IMR-90 (cell line): ENCODE measurements at regions not wholly inside any gene's neighbourhood (a gene's known extent, or its start where the extent isn't known, plus 50 kb on each side); places are given as distances from the start of the nearest gene placed in this dataset.

Experiments used
- ATAC-seq: fragments of 200-7000 bp; cut with Tn5 transposase; 2 replicates; pipeline ENCODE4 v1.9.1; 2020; ENCODE audit warnings: low read depth, mild to moderate bottlenecking, moderate library complexity
- BruUV-seq: library from RNA; stranded (reverse); fragments of 400-500 nt; replicated peaks from 2 replicates; lab custom pipeline; 2021; lab: Mats Ljungman, UMichigan
- CTCF ChIA-PET: fragments of 300-600 bp; formaldehyde crosslinking; extraction: SDS; loops from one replicate; lab custom pipeline; 2021; ENCODE audit warnings: antibody characterized with exemption; lab: Yijun Ruan, JAX
- POLR2A ChIA-PET: fragments of 300-600 bp; sonication (Branson Sonifier 250); formaldehyde crosslinking; loops from one replicate; lab custom pipeline; 2022; ENCODE audit warnings: antibody characterized with exemption; ENCODE audit not compliant: unreplicated experiment; lab: Charles Lee
- DNase-seq: peaks from one replicate; pipeline ENCODE4 v3.0.0; 2013
- H2AFZ ChIP-seq: replicated peaks from 2 replicates; pipeline ENCODE3; 2013; ENCODE audit warnings: low read length, mild to moderate bottlenecking; ENCODE audit not compliant: poor library complexity
- H2AK5ac ChIP-seq: 2 replicates; pipeline ENCODE4 v1.6.1; 2013; ENCODE audit warnings: low read depth, low read length, inconsistent platforms
- H2AK9ac ChIP-seq: replicated peaks from 2 replicates; pipeline ENCODE3; 2013; ENCODE audit warnings: mild to moderate bottlenecking, low read depth, low read length, moderate library complexity; ENCODE audit not compliant: poor library complexity
- H2BK120ac ChIP-seq: 2 replicates; pipeline ENCODE4 v1.6.1; 2013; ENCODE audit warnings: low read depth, low read length, inconsistent platforms
- H2BK15ac ChIP-seq: 3 replicates; pipeline ENCODE4 v1.6.1; 2013; ENCODE audit warnings: low read depth, low read length, inconsistent platforms
- H2BK20ac ChIP-seq: 2 replicates; pipeline ENCODE4 v1.6.1; 2013; ENCODE audit warnings: low read depth, mild to moderate bottlenecking, inconsistent platforms, low read length, moderate library complexity
- H2BK5ac ChIP-seq: 2 replicates; pipeline ENCODE4 v1.6.1; 2013; ENCODE audit warnings: mild to moderate bottlenecking, low read depth, low read length, inconsistent platforms; ENCODE audit not compliant: poor library complexity, severe bottlenecking
- H3K14ac ChIP-seq: replicated peaks from 2 replicates; pipeline ENCODE4 v1.6.1; 2013; ENCODE audit warnings: low read depth, low read length, inconsistent platforms
- H3K18ac ChIP-seq: 2 replicates; pipeline ENCODE4 v1.6.1; 2013; ENCODE audit warnings: low read depth, low read length, control low read depth
- H3K23ac ChIP-seq: 2 replicates; pipeline ENCODE4 v1.6.1; 2013; ENCODE audit warnings: low read depth, low read length, inconsistent platforms
- H3K27ac ChIP-seq: 2 replicates; pipeline ENCODE4 v1.5.1; 2013; ENCODE audit warnings: mild to moderate bottlenecking, control low read depth, low read length; ENCODE audit not compliant: insufficient read depth
- H3K27me3 ChIP-seq: 2 replicates; pipeline ENCODE4 v1.6.1; 2013; ENCODE audit warnings: low read length; ENCODE audit not compliant: control insufficient read depth, insufficient read depth
- H3K36me3 ChIP-seq: 2 replicates; pipeline ENCODE4 v1.6.1; 2013; ENCODE audit warnings: low read length, mixed read lengths; ENCODE audit not compliant: control insufficient read depth, insufficient read depth
- H3K4ac ChIP-seq: 2 replicates; pipeline ENCODE4 v1.6.1; 2013; ENCODE audit warnings: low read depth, low read length, inconsistent platforms
- H3K4me1 ChIP-seq: 2 replicates; pipeline ENCODE4 v1.6.1; 2013; ENCODE audit warnings: low read length, mixed read lengths; ENCODE audit not compliant: control insufficient read depth, insufficient read depth
- H3K4me2 ChIP-seq: 2 replicates; pipeline ENCODE4 v1.6.1; 2013; ENCODE audit warnings: low read depth, mild to moderate bottlenecking, control low read depth, low read length, moderate library complexity
- H3K4me3 ChIP-seq: 2 replicates; pipeline ENCODE4 v1.5.1; 2013; ENCODE audit warnings: low read depth, mild to moderate bottlenecking, control low read depth, low read length, moderate library complexity; ENCODE audit not compliant: insufficient read depth
- H3K56ac ChIP-seq: 2 replicates; pipeline ENCODE4 v1.6.1; 2013; ENCODE audit warnings: low read length, inconsistent platforms; ENCODE audit not compliant: insufficient read depth; ENCODE audit errors: extremely low read depth
- H3K79me1 ChIP-seq, 2 experiments: 2 replicates each; pipeline ENCODE4 v1.6.1; 2013; ENCODE audit warnings: low read length in 2 of 2, inconsistent platforms in 1 of 2, low read depth in 1 of 2
- H3K9ac ChIP-seq: 2 replicates; pipeline ENCODE4 v1.6.1; 2013; ENCODE audit warnings: low read depth, low read length, control low read depth
- H3K9me1 ChIP-seq: 2 replicates; pipeline ENCODE4 v1.6.1; 2013; ENCODE audit warnings: low read length, inconsistent platforms; ENCODE audit not compliant: insufficient read depth
- H3K9me3 ChIP-seq: 2 replicates; pipeline ENCODE4 v1.6.1; 2013; ENCODE audit warnings: low read length; ENCODE audit not compliant: control insufficient read depth, insufficient read depth
- H4K20me1 ChIP-seq: 2 replicates; pipeline ENCODE4 v1.6.1; 2013; ENCODE audit warnings: low read length, inconsistent platforms; ENCODE audit not compliant: insufficient read depth
- H4K5ac ChIP-seq: 2 replicates; pipeline ENCODE4 v1.6.1; 2013; ENCODE audit warnings: mild to moderate bottlenecking, low read depth, low read length, control low read depth
- H4K8ac ChIP-seq, 2 experiments: 2 replicates each; pipeline ENCODE4 v1.6.1; 2013; ENCODE audit warnings: low read depth in 2 of 2, low read length in 2 of 2, control low read depth in 1 of 2, inconsistent platforms in 1 of 2
- H4K91ac ChIP-seq: 2 replicates; pipeline ENCODE4 v1.6.1; 2013; ENCODE audit warnings: low read depth, low read length, inconsistent platforms; ENCODE audit not compliant: insufficient read depth
- CEBPB ChIP-seq: IDR thresholded peaks from 2 replicates; pipeline ENCODE4 v1.6.1; 2012; ENCODE audit warnings: low read depth, low read length, improper control_type of control experiment
- CHD1 ChIP-seq: IDR thresholded peaks from 2 replicates; pipeline ENCODE4 v1.6.1; 2012; ENCODE audit warnings: low read depth, low read length, improper control_type of control experiment
- CTCF ChIP-seq: conservative IDR thresholded peaks from 2 replicates; pipeline ENCODE4 v1.5.1; 2012; ENCODE audit warnings: mild to moderate bottlenecking, low read depth, low read length, improper control_type of control experiment
- ELK1 ChIP-seq: fragments of 150-350 bp; IDR thresholded peaks from 2 replicates; pipeline ENCODE4 v1.6.1; 2016; ENCODE audit warnings: low read depth, mild to moderate bottlenecking, low read length, moderate library complexity, borderline replicate concordance
- MAZ ChIP-seq: IDR thresholded peaks from 2 replicates; pipeline ENCODE4 v1.6.1; 2012; ENCODE audit warnings: low read depth, mild to moderate bottlenecking, low read length, improper control_type of control experiment, moderate library complexity, borderline replicate concordance
- NFE2L2 ChIP-seq: fragments of 150-350 bp; IDR thresholded peaks from 2 replicates; pipeline ENCODE4 v1.6.1; 2016; ENCODE audit warnings: low read depth, mild to moderate bottlenecking, low read length
- RAD21 ChIP-seq: IDR thresholded peaks from 2 replicates; pipeline ENCODE4 v1.6.1; 2012; ENCODE audit warnings: low read length, improper control_type of control experiment
- RCOR1 ChIP-seq: IDR thresholded peaks from 2 replicates; pipeline ENCODE4 v1.6.1; 2012; ENCODE audit warnings: mild to moderate bottlenecking, low read length, improper control_type of control experiment; ENCODE audit not compliant: insufficient replicate concordance
- SMC3 ChIP-seq: fragments of 150-350 bp; IDR thresholded peaks from 2 replicates; pipeline ENCODE4 v1.6.1; 2016; ENCODE audit warnings: low read depth, mild to moderate bottlenecking, antibody characterized with exemption, low read length, moderate library complexity
- USF2 ChIP-seq: fragments of 150-350 bp; IDR thresholded peaks from 2 replicates; pipeline ENCODE4 v1.6.1; 2017; ENCODE audit warnings: mild to moderate bottlenecking, antibody characterized with exemption, low read length, low read depth
- WGBS, 2 experiments: methylation state at CpG; one replicate each; pipeline versions ENCODE4 v1.1.5 to v1.1.7; 2013; ENCODE audit warnings: missing lambda C conversion rate in 2 of 2; ENCODE audit not compliant: insufficient read length in 1 of 2; ENCODE audit errors: extremely low coverage in 2 of 2; 5-methylcytosine and 5-hydroxymethylcytosine counted together
- dilution Hi-C: fragments of 300-500 bp; cut with HindIII; formaldehyde crosslinking; loops from one replicate; pipeline ENCODE4 v1.14.3; 2018; ENCODE audit warnings: low sequenced_read_pairs; ENCODE audit not compliant: unreplicated experiment
- in situ Hi-C: fragments of 300-500 bp; cut with MboI; formaldehyde crosslinking; loops from 3 replicates; pipeline ENCODE4 v1.14.3; 2019; ENCODE audit warnings: low sequenced_read_pairs, inconsistent platforms, mixed read lengths
- intact Hi-C: fragments of 100-400 bp; cut with micrococcal nuclease; formaldehyde crosslinking; loops from 2 replicates; pipeline ENCODE4 v1.10.0; 2022

- Histone ChIP-seq H3K9me3 (no peaks in the 10 kb centered on the region), H3K4me1 (no peaks in the 10 kb centered on the region), H3K36me3 (no peaks in the 10 kb centered on the region), H2AFZ (no peak overlapping the region), H2BK120ac (no peak overlapping the region), H4K20me1 (no peaks in the 10 kb centered on the region), H3K4ac (no peak overlapping the region), H3K23ac (no peak overlapping the region), H2BK15ac (no peak overlapping the region), H4K91ac (no peak overlapping the region), H4K5ac (no peak overlapping the region), H3K27me3 (no peaks in the 10 kb centered on the region), H3K79me1 (no peaks in the 10 kb centered on the region), H3K56ac (no peak overlapping the region), H3K27ac (no peak overlapping the region), H2BK5ac (no peak overlapping the region), H3K14ac (no peak overlapping the region), H2AK9ac (no peak overlapping the region), H3K18ac (no peak overlapping the region), H2AK5ac (no peak overlapping the region), H2BK20ac (no peak overlapping the region), H3K4me3 (no peak overlapping the region), H3K4me2 (no peak overlapping the region), H3K9ac (no peak overlapping the region), H4K8ac (no peak overlapping the region), H3K9me1 (no peaks in the 10 kb centered on the region)
- no peak for TF ChIP-seq NFE2L2
- TF ChIP-seq CHD1, result no peak
- TF ChIP-seq RAD21, result no peak
- TF ChIP-seq SMC3, result no peak
- TF ChIP-seq MAZ, result no peak
- TF ChIP-seq CEBPB, result no peak
- no peak for TF ChIP-seq CTCF
- no peak for TF ChIP-seq ELK1
- TF ChIP-seq USF2, result no peak
- TF ChIP-seq RCOR1, result no peak
- DNase-seq, result no peak
- POLR2A ChIA-PET, result no interaction called here
- dilution Hi-C loops (no loop called here), in situ Hi-C loops (no loop called here), intact Hi-C loops (no loop called here)
- no TSS peak for BruUV-seq
- CTCF ChIA-PET, result no interaction called here
- ATAC-seq, result no peak
- WGBS, 2 experiments, result no CpG with 5 or more reads among the region's 14 CpGs
Observed at GRCh38 chr6:93088621-93089501, 330.5 kb downstream of the EPHA7 start.
